Stimulated activated CD8-positive, alpha-beta memory T cell treated with anti-CD3 and anti-CD28 coated beads, Interleukin-15, amount 100 ng/mL, for 48 hours (primary cell): ENCODE measurements at regions not wholly inside any gene's neighbourhood (a gene's known extent, or its start where the extent isn't known, plus 50 kb on each side); places are given as distances from the start of the nearest gene placed in this dataset.

ENCODE experiments used
- DNase-seq, 2 donors: peaks; one replicate each; pipeline ENCODE4 v3.0.0-alpha.2; 2020; ENCODE audit warnings: low read depth in 2 of 2

DNA sequence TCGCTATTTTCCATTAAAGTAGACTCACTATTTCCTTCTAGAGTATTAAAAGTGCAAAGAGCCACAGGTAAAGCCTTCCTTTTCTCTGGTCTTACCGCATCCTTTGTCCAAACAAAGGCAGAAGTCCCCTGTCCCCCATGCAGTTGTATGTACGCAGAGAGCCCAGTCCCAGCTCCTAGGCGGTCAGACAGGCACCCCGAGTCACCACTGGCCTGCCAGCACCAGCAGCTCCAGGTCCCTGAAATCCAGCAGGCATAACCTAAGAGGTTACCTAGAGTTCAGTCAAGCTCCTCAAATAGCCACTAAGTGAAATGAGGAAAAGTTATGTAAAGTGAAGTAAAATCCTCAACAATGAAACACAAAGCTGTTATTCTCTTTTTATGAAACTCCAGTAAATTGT lies 60.4 kb upstream of the TWIST2 start:
- DNase-seq: no peak

- DNase-seq: no peak
These were observed 58.5 kb upstream of the TWIST2 start for GRCh38 chr2:238789317-238789806.

GRCh38 chr2:238790126-238790832 lies 57.6 kb upstream of the TWIST2 start:
- no peak for DNase-seq

- DNase-seq: no peak
These were observed 57.1 kb upstream of the TWIST2 start for GRCh38 chr2:238790833-238791230.

- no peak for DNase-seq
These were observed 56.5 kb upstream of the TWIST2 start for GRCh38 chr2:238791354-238791753.

GRCh38 chr2:238793306-238793705 lies 54.6 kb upstream of the TWIST2 start:
- DNase-seq: no peak

DNA sequence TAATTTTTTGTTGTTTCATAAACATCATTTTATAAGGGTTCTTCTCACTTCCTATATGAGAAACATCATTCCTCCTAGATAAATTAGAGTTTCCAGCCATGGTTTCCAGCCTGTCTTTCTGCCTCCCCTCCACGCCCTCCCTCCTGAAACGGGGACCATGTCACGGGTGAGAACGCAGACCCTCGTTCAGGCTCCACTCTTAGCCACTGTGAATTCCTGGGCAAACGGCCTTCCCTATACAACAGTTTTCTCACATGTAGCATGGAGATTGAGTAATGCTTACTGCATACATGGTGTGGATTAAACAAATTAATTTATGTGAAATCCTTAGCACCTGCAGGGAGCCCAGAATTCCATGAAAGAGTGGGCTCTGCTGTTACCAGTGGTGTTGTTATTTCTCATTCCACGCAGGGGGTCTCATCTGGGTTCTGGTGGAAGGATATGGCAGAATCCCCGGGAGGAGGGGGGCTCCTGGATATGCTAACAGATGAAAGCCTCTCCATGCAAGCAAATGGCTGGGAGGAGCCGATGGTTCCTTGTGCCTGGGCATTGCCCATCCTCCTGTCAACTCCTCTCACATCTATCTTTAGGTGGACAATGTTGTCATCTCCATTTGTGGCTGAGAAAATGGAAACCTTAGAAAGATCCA lies 54.0 kb upstream of the TWIST2 start:
- DNase-seq: no peak

GRCh38 chr2:238796223-238796885 lies 51.5 kb upstream of the TWIST2 start:
- DNase-seq: no peak

DNA sequence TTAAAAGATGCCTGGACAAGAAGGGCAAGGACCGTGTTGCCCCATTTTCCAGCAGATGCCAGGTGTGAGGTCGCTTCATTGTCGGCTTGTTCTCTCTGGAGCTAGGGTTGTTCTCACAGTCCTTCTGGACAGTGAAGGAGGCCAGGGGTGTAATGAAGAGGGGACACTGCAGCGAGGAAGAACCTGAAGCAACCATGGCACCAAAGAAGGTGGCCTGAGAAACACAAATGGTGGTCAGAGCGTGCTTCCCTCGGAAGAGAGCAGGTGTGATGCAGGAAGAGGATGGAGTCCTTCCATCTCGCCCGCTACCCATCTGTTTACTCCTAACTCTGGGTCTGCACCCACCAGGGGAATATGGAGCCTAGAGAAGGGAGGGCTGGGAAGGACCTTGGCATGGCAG lies 50.3 kb upstream of the TWIST2 start:
- DNase-seq: no peak
